CD1c-positive myeloid dendritic cell (primary cell): ENCODE measurements at regions not wholly inside any gene's neighbourhood (a gene's known extent, or its start where the extent isn't known, plus 50 kb on each side); places are given as distances from the start of the nearest gene placed in this dataset.
"Not testable (repeated sequence)": the region's sequence is repeated elsewhere in the genome, so short reads cannot be mapped to it uniquely, and the experiment has no call there.

Experiments used
- DNase-seq: peaks from one replicate; pipeline ENCODE4 v3.0.0-alpha.2; 2016; ENCODE audit errors: extremely low spot score

DNA sequence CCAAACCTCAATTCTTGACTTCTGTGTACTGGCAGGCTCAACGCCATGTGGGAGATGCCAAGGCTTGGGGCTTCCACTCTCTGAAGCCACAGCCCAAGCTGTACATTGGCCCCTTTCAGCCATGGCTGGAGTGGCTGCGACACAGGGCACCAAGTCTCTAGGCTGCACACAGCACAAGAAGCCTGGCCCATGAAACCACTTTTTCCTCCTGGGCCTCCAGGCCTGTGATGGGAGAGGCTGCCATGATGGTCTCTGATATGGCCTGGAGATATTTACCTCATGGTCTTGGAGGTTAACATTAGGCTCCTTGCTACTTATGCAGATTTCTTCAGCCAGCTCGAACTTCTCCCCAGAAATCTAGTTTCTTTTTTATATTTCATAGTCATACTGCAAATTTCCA, 724.1 kb downstream of the RNF144A start:
- DNase-seq, result not testable (repeated sequence)

DNA sequence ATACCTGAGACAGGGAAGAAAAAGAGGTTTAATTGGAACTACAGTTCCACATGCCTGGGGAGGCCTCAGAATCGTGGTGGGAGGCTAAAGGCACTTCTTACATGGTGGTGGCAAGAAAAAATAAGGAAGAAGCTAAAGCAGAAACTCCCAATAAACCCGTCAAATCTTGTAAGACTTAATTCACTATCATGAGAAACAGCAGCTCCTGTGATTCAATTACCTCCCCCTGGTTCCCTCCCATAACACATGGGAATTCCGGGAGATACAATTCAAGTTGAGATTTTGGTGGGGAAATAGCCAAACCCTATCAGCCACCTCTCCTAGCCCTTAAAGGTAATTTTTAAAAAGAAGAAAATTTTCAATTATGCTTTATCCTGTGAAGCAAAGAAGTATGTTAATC, 728.8 kb downstream of the RNF144A start:
- no peak for DNase-seq

DNA sequence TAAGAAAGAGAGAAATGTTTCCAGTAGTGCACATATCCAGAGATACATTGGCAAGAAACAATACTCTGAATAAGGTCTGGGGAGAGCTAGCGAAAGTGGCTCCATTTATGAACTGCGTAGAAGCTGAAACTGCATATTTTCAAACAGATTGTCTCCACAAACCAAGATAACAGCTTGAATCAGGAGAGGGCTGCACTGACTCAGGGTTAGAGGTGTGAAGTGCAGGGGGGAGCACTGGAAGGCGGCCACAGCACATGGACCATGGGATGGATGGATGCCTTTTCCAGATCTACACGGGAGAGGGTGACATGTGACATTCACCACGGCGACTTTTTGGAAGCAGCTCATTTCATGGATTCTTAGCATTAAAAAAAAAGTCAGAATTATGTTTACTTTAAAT, 729.4 kb downstream of the RNF144A start:
- no peak for DNase-seq

DNA sequence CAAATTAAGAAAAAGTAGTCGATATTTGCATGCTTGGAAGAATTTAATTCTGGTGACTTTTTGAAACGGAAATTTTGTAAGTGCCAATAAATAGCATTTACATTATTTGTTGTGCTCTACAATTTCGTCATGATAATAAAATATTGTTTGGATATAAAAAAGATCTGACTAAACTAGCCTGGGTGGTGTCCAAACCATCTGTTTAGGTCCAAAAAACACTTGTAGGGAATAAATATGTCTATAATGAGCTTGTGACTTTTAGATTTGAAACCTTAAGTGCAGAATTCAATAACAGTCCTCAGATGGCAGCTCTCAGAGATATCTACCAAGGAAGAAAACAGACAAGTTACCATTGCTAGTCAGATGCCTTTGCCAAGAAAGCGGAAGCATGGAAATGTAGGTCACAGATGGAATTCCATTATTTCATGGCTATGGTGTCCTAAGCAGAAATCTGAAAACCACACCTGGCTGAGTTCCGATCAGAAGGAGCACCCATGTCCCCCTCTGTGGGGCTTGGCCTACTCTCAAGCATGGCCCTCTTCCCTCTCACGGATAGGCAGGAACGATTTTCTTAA, 731.1 kb downstream of the RNF144A start:
- no peak for DNase-seq

DNA sequence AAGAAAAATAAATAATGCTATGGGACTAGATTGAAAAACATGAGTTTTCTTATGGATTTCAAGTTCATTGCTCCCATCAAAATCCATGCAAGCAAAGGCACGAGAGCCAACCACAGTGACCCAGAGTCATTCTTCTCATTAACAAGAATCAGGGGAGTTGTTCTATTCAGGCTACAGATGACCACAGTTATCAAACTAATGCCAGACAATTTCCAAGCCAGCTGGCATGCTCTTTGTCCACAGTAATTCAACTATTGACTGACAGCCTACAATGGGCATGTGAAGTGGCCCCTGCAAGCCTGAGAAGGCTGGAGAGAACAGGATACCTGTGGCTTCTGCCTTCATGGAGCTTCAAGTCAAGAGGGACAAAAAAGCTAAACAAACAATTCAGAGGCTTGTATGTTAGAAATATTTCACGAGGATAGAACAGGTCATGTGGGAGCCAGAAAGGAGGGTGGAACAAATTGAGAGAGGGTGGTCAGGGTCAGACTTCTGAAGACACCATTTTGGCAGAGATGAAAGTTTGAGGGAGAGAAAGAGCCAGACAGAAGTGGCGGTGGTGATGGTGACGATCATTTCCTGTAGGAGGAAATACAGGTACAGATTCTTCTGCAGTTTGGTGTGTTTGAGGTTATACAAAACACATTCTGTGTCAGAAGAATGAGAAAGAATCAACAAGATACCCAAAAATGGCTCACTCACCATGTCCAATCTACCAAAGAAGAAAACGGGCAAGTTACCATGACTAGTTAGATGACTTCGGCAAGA, 732.4 kb downstream of the RNF144A start:
- DNase-seq, result no peak

DNA sequence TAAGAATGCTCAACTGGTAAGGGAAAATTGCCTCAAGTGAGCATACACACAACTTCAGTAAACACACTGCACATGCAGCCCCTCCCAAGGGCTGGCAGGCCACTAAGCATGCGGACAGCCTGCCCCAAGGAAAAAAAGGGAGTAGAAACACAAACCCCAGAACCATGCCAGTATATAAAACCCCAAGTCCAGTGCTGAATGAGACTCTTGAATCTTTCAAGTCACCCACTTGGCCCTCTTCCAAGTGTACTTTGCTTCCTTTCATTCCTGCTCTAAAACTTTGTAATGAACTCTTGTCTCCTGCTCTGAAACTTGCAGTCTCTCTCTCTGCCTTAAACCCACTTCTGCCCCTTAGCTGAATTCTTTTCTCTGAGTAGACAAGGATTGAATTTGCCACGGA, 736.4 kb downstream of the RNF144A start:
- no peak for DNase-seq

DNA sequence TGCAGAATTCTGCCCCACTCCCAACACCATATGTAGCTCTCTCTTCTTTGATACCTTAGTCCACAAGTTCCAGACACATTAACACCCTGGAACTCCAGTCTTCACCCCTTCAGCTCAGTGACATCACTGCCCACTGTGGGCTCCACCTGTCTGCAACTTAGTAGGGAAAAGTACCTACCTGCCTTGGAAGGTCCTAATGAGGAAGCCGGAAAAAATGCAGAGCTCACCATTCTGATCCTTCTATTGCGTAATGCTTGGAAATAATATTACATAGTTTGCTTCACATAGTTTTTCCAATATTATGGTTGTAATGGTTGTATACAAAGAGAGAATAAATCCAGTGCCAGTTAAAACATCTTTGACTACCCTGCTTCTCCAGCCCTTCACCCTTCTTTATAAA, 738.4 kb downstream of the RNF144A start:
- DNase-seq, result no peak

DNA sequence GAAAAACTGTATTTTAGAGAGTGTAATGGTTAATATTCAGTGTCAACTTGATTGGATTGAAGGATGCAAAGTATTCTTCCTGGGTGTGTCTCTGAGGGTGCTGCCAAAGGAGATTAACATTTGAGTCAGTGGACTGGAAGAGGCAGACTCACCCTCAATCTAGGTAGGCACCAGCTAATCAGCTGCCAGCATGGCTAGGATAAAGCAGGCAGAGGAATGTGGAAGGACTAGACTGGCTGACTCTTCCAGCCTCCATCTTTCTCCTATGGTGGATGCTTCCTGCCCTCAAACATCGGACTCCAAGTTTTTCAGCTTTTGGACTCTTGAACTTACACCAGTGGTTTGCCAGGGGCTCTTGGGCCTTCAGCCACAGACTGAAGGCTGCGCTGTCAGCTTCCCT, 740.3 kb downstream of the RNF144A start:
- DNase-seq, result not testable (repeated sequence)

DNA sequence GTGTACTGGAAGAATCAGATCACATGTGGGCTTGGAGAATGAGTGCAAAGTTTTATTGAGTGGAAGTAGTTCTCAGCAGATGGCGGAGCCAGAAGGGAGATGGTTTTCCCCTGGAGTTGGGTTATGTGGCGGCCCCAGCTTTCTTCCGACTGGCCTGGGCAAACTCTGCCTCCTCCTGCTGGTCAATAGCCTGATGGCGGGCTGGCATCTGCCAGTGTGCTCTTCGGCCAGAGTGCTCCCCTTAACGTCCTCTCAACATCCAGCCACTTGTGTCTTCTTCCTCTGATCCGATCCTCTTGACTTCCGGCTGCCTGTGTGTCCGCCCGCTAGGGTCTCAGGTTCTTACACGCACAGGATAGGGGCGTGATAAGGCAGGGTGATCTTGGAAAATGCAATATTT, 741.3 kb downstream of the RNF144A start:
- no peak for DNase-seq

DNA sequence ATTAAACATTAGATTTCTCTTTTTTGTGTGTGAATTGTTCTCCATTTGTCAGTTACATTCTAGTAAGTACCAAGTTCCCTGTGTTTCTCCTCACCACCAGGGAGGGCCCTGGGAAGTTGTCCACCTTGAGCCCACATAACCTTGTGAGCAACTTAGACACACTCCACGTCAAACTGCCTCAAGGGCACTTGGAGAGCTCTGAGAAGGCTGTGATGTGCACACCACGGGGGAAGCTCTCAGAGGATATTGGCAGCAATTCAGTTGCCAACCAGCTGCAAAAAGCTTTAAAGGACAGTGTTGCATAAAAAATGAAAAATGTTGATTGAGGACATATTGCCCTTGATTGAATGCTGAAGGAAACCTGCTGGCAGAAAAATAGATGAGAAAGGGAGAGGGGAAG, 743.6 kb downstream of the RNF144A start:
- DNase-seq, result no peak

DNA sequence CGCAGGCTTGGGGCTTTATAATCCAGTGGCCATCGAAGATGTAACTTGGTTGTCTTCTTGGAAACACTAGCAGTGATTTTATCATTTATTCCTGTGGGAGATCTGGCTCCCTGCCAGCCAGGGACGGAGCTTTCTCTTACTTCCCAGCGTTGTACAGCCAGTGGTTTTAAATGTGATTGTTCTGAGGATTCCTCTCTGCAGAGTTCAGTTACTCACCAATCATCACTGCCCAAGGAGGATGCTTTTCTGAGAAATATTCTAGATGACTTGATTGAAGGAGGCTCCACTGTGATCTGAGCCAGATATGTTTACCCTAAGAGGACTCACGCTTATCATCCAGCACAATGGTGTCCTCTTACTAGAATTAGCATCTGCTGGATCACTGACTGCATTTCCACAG, 744.3 kb downstream of the RNF144A start:
- DNase-seq, result no peak

DNA sequence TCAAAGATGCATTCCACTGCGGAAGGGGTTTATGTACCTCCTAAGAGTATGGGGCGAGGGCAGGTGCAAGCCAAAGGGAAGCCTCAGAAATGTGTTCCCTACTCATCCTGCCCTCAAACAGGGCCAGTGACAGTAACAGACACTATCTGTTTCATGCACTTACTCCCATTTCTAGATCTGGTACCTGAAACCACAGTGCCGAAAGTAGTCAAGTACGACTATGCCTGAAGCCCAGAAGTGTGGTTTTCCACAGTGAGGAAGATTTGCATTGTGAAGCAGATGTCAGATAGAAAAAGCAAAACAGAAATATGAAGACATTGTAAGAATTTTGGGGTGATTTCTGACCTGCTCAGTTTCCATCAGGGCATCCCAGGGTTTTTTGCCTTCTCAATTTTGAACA, 748.7 kb downstream of the RNF144A start:
- no peak for DNase-seq

DNA sequence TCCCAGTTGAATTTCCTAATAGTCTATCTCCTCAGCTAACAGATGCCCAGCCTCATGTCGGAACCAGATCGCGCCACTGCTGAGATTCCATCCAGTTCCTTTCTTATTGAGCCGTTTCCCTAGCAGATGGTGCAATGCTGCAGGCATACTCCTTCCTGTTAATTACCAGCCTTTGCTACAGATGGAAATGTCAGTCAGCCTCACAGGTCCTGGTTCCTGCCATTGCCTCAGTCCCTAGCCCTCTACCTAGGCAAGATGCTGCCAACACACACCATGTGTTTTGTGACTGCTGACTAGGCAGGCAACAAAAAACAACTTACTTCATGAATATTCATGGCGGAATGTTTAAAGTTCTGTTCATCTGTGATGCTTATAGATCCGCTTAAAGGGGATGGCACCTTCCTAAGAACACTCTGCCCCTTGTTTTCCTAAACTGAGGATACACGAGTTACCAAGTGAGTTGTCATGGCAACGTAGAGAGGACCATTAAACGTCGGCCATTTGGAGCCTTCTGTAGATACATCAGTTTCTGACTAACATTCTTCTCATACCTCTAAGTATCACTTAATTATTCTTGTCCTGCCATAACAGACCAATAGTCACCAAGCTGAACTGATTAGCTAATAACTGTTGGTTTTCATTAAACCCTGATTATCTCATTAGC, 749.5 kb downstream of the RNF144A start:
- DNase-seq, result no peak

DNA sequence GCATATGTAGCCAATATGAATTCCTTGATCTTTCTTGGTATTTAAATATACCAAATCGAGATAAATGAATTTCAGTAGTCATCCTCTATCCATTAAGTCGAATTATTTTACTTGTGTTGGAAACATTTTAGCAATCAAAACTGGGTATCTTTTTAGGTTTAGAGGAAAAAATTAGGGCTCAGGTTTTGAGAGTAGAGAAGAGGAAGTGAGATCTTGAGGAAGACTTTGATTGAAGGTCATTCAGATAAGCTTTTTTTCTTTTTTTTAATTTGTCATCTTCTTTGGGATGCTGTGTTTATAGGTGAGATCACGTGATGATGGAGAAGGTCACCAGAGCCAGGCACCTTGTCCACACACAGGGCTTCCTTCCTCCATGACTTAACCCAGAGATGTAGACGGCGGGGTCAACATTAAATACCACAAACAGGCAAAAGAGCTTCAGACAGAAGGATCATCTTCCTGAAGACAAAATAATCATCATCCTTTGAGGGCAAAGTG, 750.1 kb downstream of the RNF144A start:
- no peak for DNase-seq

DNA sequence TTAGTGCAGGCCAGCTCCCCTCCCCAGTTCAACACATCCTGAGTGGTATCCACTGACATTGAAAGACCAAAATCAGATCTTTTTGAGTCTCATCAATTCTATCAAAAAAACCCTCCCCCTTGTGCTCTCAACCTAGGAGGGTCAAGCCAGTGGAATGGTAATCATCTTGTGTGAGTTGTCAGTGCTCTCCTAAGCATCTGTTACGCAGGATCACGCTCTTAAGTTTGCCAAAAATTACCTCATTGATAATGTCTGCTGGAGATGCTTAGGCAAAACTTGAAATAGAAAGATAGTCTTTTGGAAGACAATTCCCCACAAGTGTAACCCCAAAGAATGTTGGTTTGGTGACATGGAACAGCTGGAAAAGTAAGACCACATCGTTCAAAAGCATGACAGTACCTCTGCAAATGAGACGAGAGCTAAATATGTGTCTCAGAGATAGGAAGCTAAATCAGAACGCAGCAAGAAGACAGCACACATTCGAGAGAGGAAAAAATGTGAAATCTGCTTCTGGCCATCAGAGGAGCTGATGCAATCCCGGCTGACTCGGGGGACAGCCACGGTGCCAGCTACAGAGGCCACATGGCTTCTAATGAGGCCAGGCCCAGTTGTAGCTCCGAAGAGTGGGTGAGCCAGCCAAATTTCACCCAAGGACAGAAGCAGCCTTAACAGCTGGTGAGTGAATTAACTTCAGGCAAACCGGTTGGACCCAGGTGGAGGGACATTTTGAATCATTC, 753.9 kb downstream of the RNF144A start:
- DNase-seq, result no peak

DNA sequence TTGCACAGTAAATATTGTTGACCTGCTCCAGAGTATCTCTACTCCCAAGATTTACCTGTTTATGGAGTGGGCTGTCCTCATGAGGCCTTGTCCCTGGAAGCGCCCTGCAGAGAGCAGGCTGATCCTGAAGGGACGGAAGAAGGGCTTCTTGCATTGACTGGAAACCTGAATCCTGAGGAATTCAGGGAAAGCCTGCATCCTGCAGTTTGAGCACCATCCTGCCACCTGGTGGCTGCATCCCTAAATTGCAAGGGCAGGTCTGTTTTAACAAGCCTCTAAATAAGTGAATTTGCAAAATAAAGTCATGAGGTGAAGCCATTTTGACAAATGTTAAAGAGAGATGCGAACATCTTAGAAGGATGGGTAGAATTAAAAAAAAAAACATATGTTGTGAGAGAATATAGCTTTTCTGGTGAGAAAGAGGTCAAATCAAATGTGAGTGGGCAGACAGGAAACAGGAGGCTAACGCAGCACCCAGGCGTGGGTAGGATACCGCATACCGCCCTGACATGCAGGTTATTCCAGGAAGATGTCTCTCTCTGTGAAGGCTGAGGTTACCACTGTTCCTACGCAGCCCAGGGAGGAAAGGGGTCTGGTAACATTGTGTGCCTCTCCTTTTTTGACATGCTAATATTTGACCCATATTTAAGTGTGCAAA, 754.9 kb downstream of the RNF144A start:
- DNase-seq, result peak; percentile 63

DNA sequence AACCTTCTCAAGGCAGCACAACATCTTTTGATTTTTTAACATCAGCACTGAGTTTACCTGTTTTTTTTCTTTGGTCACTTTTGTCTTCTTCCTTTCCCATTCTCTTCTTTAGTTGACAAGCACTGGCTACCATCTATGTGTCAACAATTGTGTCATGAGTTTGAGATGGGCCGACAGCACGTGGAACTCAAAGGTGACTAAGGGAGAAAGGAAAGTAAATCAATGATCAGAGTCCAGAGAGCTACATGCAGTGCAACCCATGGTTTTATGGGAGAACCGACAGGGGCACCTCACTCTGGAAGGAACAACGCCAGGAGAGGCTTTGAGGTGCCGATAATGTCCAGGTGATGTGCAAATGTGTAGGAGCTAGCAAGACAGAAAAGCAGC, 755.5 kb downstream of the RNF144A start:
- no peak for DNase-seq

DNA sequence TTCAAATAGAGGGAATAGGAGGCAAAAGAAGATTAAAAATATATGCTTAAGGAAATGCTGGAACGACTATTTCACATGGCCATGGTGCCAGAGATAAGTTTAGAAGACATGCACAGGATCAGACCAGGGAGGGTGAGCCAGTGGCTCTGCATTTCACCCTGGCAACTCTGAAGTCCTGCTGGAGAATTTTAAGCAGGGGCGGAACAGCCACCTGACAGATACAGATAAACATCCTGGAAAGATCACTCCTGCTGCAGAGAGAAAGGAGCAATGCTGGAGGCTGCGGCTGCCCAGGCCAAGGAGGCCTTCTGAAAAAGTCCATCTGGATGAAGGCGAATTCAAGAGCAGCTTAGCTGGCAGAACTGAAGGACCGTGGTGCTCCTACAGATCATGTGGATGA, 755.9 kb downstream of the RNF144A start:
- no peak for DNase-seq

DNA sequence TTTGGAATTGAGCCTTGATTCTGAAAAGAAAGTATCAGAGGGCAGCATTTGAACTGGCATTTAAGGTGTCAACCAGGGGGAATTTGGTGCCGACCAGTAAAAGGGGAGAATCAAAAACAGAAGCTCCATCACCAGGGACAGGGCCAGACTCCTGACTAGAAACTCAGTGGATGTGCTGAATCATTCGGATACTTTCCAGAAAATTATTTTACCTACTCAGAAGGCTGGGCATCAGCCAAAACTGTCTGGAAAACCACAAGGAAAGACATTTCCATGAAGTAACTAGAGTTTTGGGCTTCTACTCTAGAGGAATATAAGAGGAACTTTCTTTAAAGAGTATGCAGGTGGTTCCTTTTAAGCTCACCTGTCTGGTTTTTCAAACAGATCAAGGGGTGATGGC, 756.6 kb downstream of the RNF144A start:
- no peak for DNase-seq

DNA sequence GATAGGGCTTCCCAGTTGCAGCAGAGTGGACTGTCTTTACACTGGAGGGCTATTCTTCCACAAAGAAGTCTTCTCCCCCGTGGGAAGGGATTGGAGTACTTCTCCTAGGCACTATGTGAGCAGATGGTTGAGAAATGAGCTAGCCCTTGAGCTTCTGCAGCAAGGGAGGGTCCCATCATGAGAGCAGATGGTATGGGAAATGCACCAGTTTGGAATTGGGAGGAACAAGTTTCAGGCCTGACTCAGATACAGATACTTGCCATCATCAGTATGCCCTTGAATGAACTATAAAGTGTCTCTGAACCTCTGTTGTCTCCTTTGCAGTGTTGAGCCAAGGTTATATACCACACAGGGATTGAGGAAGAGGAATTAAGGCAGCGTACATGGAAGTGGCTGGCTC, 757.4 kb downstream of the RNF144A start:
- no peak for DNase-seq

DNA sequence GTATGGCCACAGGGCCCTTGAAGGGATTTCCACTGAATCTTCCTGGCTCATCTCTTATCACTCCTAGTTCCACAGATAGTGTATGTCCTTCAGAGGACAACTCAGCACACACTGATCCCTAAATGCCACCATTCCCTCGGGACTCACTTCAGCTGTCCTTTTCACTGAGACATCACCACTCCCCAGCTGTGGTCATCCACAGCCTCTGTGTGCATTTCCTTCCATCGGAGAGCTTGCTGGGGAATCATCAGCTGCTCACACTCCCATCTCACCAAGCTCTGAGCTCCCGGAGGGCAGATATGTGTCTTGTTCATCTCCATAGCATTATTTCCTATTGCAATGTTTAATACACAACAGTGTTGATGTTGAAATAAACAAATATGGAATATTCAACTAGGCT, 759.5 kb downstream of the RNF144A start:
- no peak for DNase-seq

DNA sequence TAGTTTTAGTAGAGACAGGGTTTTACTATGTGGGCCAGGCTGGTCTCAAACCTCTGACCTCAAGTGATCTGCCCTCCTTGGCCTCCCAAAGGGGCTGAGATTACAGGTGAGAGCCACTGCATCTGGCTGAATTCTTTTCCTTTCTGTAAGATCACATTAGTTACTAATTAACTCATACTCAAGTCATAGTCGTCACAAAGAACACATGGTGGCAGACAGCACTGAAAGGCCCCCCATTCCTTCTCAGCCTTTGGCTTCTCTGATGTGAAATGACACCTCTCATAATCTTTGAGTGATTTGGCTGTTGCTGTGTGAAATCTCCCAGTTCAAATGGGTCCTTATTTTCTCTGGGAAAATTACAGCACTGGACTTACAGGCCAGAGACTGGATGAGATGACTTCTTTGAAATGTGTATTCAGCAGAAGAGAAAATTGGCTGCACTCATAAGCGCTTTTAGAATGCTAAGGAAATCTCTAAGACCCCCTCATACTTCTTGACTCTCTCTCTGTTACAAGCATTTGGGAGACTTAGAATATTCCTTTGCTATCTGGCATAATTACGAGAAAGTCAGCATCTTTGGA, 764.8 kb downstream of the RNF144A start:
- no peak for DNase-seq
